Tibial artery (tissue), 4 donors: ENCODE measurements at regions not wholly inside any gene's neighbourhood (a gene's known extent, or its start where the extent isn't known, plus 50 kb on each side); places are given as distances from the start of the nearest gene placed in this dataset.

Source experiments
- DNase-seq, 2 donors: peaks; one replicate each; pipeline ENCODE4 v3.0.0-alpha.2; 2019
- H3K27ac ChIP-seq, 2 donors: fragments of 200-600 bp; sonication (generic) in 1 of 2; 1 replicate in 1 of 2; 2 replicates in 1 of 2; pipeline ENCODE4 v1.5.1; 2018 to 2019; ENCODE audit warnings: mild to moderate bottlenecking in 1 of 2
- H3K27me3 ChIP-seq, 2 donors: fragments of 200-600 bp; sonication (generic) in 1 of 2; one replicate each; pipeline versions ENCODE4 v1.5.1 to v1.6.0; 2016 to 2019
- H3K36me3 ChIP-seq, 3 donors: fragments of 200-600 bp; sonication (generic) in 2 of 3; one replicate each; pipeline ENCODE4 v1.5.1; 2016 to 2019; ENCODE audit warnings: mild to moderate bottlenecking in 2 of 3
- H3K4me1 ChIP-seq, 4 donors: fragments of 200-600 bp; sonication (generic) in 2 of 4; 1 replicate in 3 of 4; 2 replicates in 1 of 4; pipeline ENCODE4 v1.5.1; 2016 to 2019
- H3K4me3 ChIP-seq, 2 donors: fragments of 200-600 bp; sonication (generic) in 1 of 2; 1 replicate in 1 of 2; 2 replicates in 1 of 2; pipeline ENCODE4 v1.5.1; 2018 to 2019; ENCODE audit warnings: mild to moderate bottlenecking in 2 of 2
- H3K9me3 ChIP-seq, 3 donors: fragments of 200-600 bp; sonication (generic) in 1 of 3; one replicate each; pipeline ENCODE4 v1.5.1; 2016 to 2019
- intact Hi-C: fragments of 100-400 bp; cut with DNase I; formaldehyde crosslinking; loops from one replicate; pipeline ENCODE4 v1.15.0; 2023; ENCODE audit warnings: low total_unique reads
- TF ChIP-seq, protein P1 (sequence below), 2 experiments: fragments of 200-600 bp in 1 of 2; fragments of 450-650 bp in 1 of 2; IDR thresholded peaks; one replicate each; pipeline ENCODE4 v1.5.1; 2017 to 2019; ENCODE audit warnings: antibody characterized with exemption in 2 of 2, mild to moderate bottlenecking in 1 of 2, moderate library complexity in 1 of 2

DNA sequence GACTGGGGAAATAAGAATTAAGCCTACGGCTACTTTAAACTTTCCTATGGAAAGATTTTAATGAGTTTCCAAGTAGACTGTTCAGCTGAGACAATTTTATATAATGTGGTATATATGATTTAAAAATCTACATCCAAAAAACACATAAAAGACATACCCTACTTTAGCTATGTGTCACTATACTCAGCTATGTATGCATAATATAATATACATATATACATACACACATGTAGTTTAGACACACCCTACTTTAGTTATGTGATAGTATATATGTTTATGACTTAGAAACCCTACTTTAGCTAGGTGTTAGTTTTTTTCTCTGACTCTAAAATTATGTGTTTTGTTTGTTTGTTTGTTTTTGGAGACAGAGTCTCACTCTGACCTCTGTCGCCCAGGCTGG lies 100.5 kb upstream of the DAB2 start:
- DNase-seq: no peak
- H3K27ac ChIP-seq: no peak overlapping the region
- no peak overlapping the region for H3K4me3 ChIP-seq
- TF ChIP-seq, protein P1, sequence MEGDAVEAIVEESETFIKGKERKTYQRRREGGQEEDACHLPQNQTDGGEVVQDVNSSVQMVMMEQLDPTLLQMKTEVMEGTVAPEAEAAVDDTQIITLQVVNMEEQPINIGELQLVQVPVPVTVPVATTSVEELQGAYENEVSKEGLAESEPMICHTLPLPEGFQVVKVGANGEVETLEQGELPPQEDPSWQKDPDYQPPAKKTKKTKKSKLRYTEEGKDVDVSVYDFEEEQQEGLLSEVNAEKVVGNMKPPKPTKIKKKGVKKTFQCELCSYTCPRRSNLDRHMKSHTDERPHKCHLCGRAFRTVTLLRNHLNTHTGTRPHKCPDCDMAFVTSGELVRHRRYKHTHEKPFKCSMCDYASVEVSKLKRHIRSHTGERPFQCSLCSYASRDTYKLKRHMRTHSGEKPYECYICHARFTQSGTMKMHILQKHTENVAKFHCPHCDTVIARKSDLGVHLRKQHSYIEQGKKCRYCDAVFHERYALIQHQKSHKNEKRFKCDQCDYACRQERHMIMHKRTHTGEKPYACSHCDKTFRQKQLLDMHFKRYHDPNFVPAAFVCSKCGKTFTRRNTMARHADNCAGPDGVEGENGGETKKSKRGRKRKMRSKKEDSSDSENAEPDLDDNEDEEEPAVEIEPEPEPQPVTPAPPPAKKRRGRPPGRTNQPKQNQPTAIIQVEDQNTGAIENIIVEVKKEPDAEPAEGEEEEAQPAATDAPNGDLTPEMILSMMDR (IDR thresholded peaks at IDR 0.05): no peak
- H3K27me3 ChIP-seq: no peaks in the 10 kb centered on the region
- intact Hi-C loops: no loop called here
- H3K9me3 ChIP-seq: no peaks in the 10 kb centered on the region
- H3K4me1 ChIP-seq: peaks cover 0 to 9% (median under 1%) of the 10 kb centered on the region in 4 donors
- H3K36me3 ChIP-seq: no peaks in the 10 kb centered on the region

DNA sequence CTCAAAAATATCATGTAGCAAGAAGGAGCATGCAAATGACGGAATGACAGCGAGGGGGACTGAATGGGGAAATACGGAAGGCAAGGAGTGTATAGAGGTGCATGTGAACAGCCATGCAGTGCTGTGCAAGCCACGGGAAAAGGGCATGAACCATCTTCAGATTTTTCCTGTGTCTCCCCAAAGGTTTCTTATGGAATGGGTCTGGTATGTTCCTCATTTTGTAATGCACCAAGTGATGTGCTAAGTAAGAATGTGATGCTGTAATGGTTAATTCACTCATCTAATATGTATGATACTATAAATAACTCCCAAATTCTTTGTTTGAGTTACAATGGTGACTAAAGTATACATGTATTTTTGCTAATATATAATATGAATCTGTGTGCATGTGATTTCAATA lies 99.0 kb upstream of the DAB2 start:
- Histone ChIP-seq H3K4me3 (no peak overlapping the region), H3K9me3 (no peaks in the 10 kb centered on the region), H3K4me1 (peaks cover 0 to 24% (median 14%) of the 10 kb centered on the region in 4 donors), H3K27me3 (no peaks in the 10 kb centered on the region), H3K36me3 (no peaks in the 10 kb centered on the region), H3K27ac (no peak overlapping the region)
- DNase-seq: no peak
- intact Hi-C loops: no loop called here
- TF ChIP-seq, protein P1 (IDR thresholded peaks at IDR 0.05): no peak

DNA sequence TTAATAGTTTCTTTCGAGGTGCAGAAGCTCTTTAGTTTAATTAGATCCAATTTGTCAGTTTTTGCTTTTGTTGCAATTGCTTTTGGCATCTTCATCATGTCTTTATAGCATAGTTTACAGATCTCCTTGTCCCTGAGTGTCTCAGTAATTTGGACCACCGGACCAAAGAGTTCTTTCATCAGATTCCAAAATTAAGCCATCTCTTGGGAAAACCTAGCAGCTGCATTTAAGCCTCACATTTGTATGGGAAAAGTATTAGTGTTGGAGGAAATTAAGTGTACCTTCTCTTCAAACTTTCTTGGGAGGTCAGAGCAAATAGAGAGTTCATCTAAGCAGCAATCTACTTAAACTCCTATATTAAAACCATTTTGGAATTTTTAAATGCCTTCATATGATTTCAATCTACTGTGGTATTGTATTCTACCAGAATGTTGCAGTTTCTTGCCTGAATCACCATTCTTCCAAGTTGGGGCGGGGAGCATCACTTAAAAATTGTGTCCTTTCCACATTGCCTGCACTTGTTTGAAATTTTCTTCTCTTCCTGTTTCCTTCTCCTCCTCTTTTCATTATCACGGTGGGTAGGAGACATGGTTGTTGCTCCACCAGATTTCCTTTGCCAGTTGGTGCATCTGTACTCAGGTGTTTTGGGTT lies 97.3 kb upstream of the DAB2 start:
- Histone ChIP-seq H3K4me3 (no peak overlapping the region), H3K36me3 (no peaks in the 10 kb centered on the region), H3K27ac (no peak overlapping the region), H3K27me3 (no peaks in the 10 kb centered on the region), H3K4me1 (peaks cover 0 to 38% (median 19%) of the 10 kb centered on the region in 4 donors), H3K9me3 (no peaks in the 10 kb centered on the region)
- intact Hi-C loops: no loop called here
- TF ChIP-seq, protein P1 (IDR thresholded peaks at IDR 0.05): no peak
- DNase-seq: no peak

DNA sequence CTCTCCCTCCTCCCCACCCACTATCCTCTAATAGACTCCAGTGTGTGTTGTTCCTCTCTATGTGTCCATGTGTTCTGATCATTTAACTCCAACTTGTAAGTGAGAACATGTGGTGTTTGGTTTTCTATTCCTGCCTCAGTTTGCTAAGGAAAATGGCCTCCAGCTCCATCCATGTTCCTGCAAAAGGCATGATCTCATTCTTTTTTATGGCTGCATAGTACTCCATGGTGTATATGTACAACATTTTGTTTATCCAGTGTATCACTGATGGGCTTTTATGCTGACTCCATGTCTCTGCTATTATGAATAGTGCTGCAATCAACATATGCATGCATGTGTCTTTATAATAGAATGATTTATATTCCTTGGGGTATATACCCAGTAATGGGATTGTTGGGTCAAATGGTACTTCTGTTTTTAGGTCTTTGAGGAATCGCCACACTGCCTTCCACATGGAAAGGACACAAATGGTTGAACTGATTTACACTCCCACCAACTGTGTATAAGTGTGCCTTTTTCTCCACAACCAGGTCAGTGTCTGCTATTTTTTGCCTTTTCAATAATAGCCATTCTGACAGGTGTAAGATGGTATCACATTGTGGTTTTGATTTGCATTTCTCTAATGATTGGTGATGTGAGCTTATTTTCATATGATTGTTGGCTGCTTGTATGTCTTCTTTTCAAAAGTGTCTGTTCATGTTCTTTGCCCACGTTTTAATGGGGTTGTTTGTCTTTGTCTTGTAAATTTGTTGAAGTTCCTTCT lies 96.5 kb upstream of the DAB2 start:
- Histone ChIP-seq H3K36me3 (no peaks in the 10 kb centered on the region), H3K9me3 (no peaks in the 10 kb centered on the region), H3K4me3 (no peak overlapping the region), H3K4me1 (peaks cover 0 to 38% (median 19%) of the 10 kb centered on the region in 4 donors), H3K27ac (no peak overlapping the region), H3K27me3 (no peaks in the 10 kb centered on the region)
- DNase-seq: no peak
- intact Hi-C loops: no loop called here
- TF ChIP-seq, protein P1 (IDR thresholded peaks at IDR 0.05): no peak

DNA sequence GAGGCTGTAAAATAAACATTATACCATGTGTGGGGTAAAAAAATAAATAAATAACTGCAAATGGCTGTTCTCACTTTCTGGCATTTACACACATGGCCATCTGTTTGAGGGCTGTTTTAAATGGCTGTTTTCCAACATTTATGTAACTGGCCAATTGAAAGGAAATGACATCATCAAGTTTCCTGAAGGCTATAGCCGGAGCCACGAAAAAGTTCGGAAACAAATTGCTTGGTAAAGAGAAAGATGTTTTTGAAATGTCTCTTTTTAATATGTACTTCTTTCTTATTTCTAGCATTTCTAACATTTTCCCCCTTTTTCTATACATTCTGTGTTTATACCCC lies 95.4 kb upstream of the DAB2 start:
- Histone ChIP-seq H3K4me3 (no peak overlapping the region), H3K9me3 (no peaks in the 10 kb centered on the region), H3K27me3 (no peaks in the 10 kb centered on the region), H3K4me1 (peaks cover 0 to 33% (median 19%) of the 10 kb centered on the region in 4 donors), H3K27ac (peak overlapping the region; percentile 29 to 41), H3K36me3 (no peaks in the 10 kb centered on the region)
- intact Hi-C loops: no loop called here
- TF ChIP-seq, protein P1 (IDR thresholded peaks at IDR 0.05): no peak
- no peak for DNase-seq
